H1 (cell line): ENCODE measurements at regions not wholly inside any gene's neighbourhood (a gene's known extent, or its start where the extent isn't known, plus 50 kb on each side); places are given as distances from the start of the nearest gene placed in this dataset.
A peak's percentile ranks its signal among the peaks of the same experiment; 100 is the strongest.

ENCODE experiments used
- CTCF ChIA-PET: fragments of 300-600 bp; sonication (Branson Sonifier 250); formaldehyde crosslinking; loops from one replicate; lab custom pipeline; 2021; ENCODE audit not compliant: partially characterized antibody; lab: Charles Lee
- POLR2A ChIA-PET: fragments of 300-600 bp; sonication (Branson Sonifier 250); formaldehyde crosslinking; loops from one replicate; lab custom pipeline; 2021; ENCODE audit warnings: inconsistent platforms; ENCODE audit not compliant: partially characterized antibody; lab: Charles Lee
- DNase-seq, 2 experiments: peaks; one replicate each; pipeline versions ENCODE4 v3.0.0 to v3.0.0-alpha.2; 2010 to 2022; ENCODE audit warnings: low spot score in 2 of 2, low read depth in 1 of 2, mixed read lengths in 1 of 2
- FAIRE-seq: peaks from 2 replicates; lab custom pipeline; 2011; peaks lifted over from hg19 to GRCh38; lab: Jason Lieb, UNC
- H2AFZ ChIP-seq: 2 replicates; pipeline ENCODE4 v1.8.1; 2012; ENCODE audit warnings: low read length, inconsistent platforms
- H2AK5ac ChIP-seq: 2 replicates; pipeline ENCODE4 v1.6.1; 2013; ENCODE audit warnings: low read depth, low read length
- H2BK120ac ChIP-seq: replicated peaks from 2 replicates; pipeline ENCODE3; 2013; ENCODE audit warnings: low read depth, low read length, inconsistent platforms
- H2BK12ac ChIP-seq: 2 replicates; pipeline ENCODE4 v1.6.1; 2013; ENCODE audit warnings: low read depth, low read length
- H2BK15ac ChIP-seq: 2 replicates; pipeline ENCODE4 v1.6.1; 2013; ENCODE audit warnings: low read length
- H2BK20ac ChIP-seq: 2 replicates; pipeline ENCODE4 v1.6.1; 2013; ENCODE audit warnings: low read length
- H2BK5ac ChIP-seq: 2 replicates; pipeline ENCODE4 v1.6.1; 2013; ENCODE audit warnings: low read depth, low read length
- H3K14ac ChIP-seq: 2 replicates; pipeline ENCODE4 v1.6.1; 2013; ENCODE audit warnings: inconsistent platforms; ENCODE audit not compliant: insufficient read length
- H3K18ac ChIP-seq: 2 replicates; pipeline ENCODE4 v1.6.1; 2013; ENCODE audit warnings: low read length; ENCODE audit errors: extremely low read depth
- H3K23ac ChIP-seq: 2 replicates; pipeline ENCODE4 v1.6.1; 2013; ENCODE audit warnings: inconsistent platforms; ENCODE audit not compliant: insufficient read length
- H3K23me2 ChIP-seq: 2 replicates; pipeline ENCODE4 v1.6.1; 2013; ENCODE audit warnings: low read depth, low read length
- H3K27ac ChIP-seq: 2 replicates; pipeline ENCODE4 v1.6.1; 2011; ENCODE audit warnings: low read depth, low read length, inconsistent platforms
- H3K27me3 ChIP-seq, 4 experiments: replicated peaks in 1 of 4; 1 replicate in 1 of 4; 2 replicates in 3 of 4; pipeline versions ENCODE4 v1.6.1 to v1.8.1; 2011 to 2013; ENCODE audit warnings: low read length in 3 of 4, mild to moderate bottlenecking in 3 of 4, inconsistent platforms in 2 of 4, mixed read lengths in 2 of 4, moderate library complexity in 1 of 4; ENCODE audit not compliant: control insufficient read depth in 3 of 4, insufficient read depth in 3 of 4; ENCODE audit errors: extremely low read depth in 1 of 4
- H3K36me3 ChIP-seq, 4 experiments: 2 replicates each; pipeline versions ENCODE4 v1.6.1 to v1.8.1; 2011 to 2013; ENCODE audit warnings: mild to moderate bottlenecking in 4 of 4, low read length in 3 of 4, moderate library complexity in 2 of 4, control low read depth in 1 of 4, inconsistent platforms in 1 of 4; ENCODE audit not compliant: insufficient read depth in 4 of 4, control insufficient read depth in 2 of 4
- H3K4ac ChIP-seq: replicated peaks from 2 replicates; pipeline ENCODE3; 2013; ENCODE audit warnings: low read length, low read depth, mixed read lengths, inconsistent platforms; ENCODE audit not compliant: insufficient read length
- H3K4me1 ChIP-seq, 4 experiments: replicated peaks in 1 of 4; 1 replicate in 1 of 4; 2 replicates in 3 of 4; pipeline versions ENCODE4 v1.6.1 to v1.8.1; 2011 to 2013; ENCODE audit warnings: low read length in 3 of 4, inconsistent platforms in 2 of 4, mixed read lengths in 1 of 4; ENCODE audit not compliant: insufficient read depth in 4 of 4, control insufficient read depth in 3 of 4
- H3K4me2 ChIP-seq, 2 experiments: 2 replicates each; pipeline versions ENCODE4 v1.6.1 to v1.8.1; 2011 to 2013; ENCODE audit warnings: low read depth in 2 of 2, low read length in 2 of 2, control low read depth in 1 of 2, inconsistent platforms in 1 of 2, mild to moderate bottlenecking in 1 of 2; ENCODE audit not compliant: insufficient read depth in 1 of 2
- H3K4me3 ChIP-seq, 4 experiments: fragments of 200-600, 300-600 bp in 1 of 4; sonication (generic), shearing (Covaris generic), sonication (Bioruptor Twin) in 1 of 4; 2 replicates each; pipeline versions ENCODE4 v1.5.1 to v1.8.1; 2011 to 2016; ENCODE audit warnings: low read length in 4 of 4, low read depth in 3 of 4, control low read depth in 2 of 4, inconsistent platforms in 2 of 4, mild to moderate bottlenecking in 2 of 4, mixed read lengths in 1 of 4, moderate library complexity in 1 of 4; ENCODE audit not compliant: insufficient read depth in 2 of 4; ENCODE audit errors: extremely low read depth in 1 of 4
- H3K56ac ChIP-seq: replicated peaks from 2 replicates; pipeline ENCODE3; 2013; ENCODE audit warnings: low read depth, mild to moderate bottlenecking, mixed read lengths, low read length, inconsistent platforms; ENCODE audit not compliant: insufficient read length
- H3K79me1 ChIP-seq: 2 replicates; pipeline ENCODE4 v1.6.1; 2013; ENCODE audit warnings: low read depth, low read length, control low read depth
- H3K79me2 ChIP-seq, 2 experiments: 2 replicates each; pipeline versions ENCODE4 v1.6.1 to v1.8.1; 2012 to 2013; ENCODE audit warnings: low read length in 2 of 2, mild to moderate bottlenecking in 2 of 2, inconsistent platforms in 1 of 2; ENCODE audit not compliant: insufficient read depth in 2 of 2, control insufficient read depth in 1 of 2
- H3K9ac ChIP-seq, 4 experiments: replicated peaks in 1 of 4; 1 replicate in 1 of 4; 2 replicates in 3 of 4; pipeline versions ENCODE4 v1.6.1 to v1.8.1; 2011 to 2013; ENCODE audit warnings: low read depth in 3 of 4, low read length in 3 of 4, control low read depth in 2 of 4, mild to moderate bottlenecking in 2 of 4, moderate library complexity in 2 of 4, inconsistent platforms in 1 of 4; ENCODE audit errors: extremely low read depth in 1 of 4
- H3K9me3 ChIP-seq, 2 experiments: 2 replicates each; pipeline versions ENCODE4 v1.6.1 to v1.8.1; 2012 to 2013; ENCODE audit warnings: mild to moderate bottlenecking in 2 of 2, moderate library complexity in 2 of 2, control low read depth in 1 of 2, inconsistent platforms in 1 of 2, low read depth in 1 of 2, low read length in 1 of 2, mixed read lengths in 1 of 2; ENCODE audit not compliant: insufficient read depth in 2 of 2
- H4K20me1 ChIP-seq, 2 experiments: replicated peaks in 1 of 2; 2 replicates each; pipeline versions ENCODE3 to v1.8.1; 2011 to 2013; ENCODE audit warnings: inconsistent platforms in 2 of 2, low read length in 2 of 2, mild to moderate bottlenecking in 1 of 2; ENCODE audit not compliant: insufficient read depth in 2 of 2, control insufficient read depth in 1 of 2
- H4K5ac ChIP-seq: 2 replicates; pipeline ENCODE4 v1.6.1; 2013; ENCODE audit warnings: low read length, low read depth, mixed read lengths, inconsistent platforms; ENCODE audit not compliant: insufficient read length
- H4K8ac ChIP-seq: 2 replicates; pipeline ENCODE4 v1.8.0; 2013; ENCODE audit warnings: mild to moderate bottlenecking, moderate library complexity, low read length, inconsistent platforms; ENCODE audit not compliant: insufficient read depth; ENCODE audit errors: extremely low read depth
- H4K91ac ChIP-seq: replicated peaks from 2 replicates; pipeline ENCODE3; 2013; ENCODE audit warnings: low read length, mixed read lengths, inconsistent platforms; ENCODE audit not compliant: insufficient read length
- CHD1 ChIP-seq: IDR thresholded peaks from 2 replicates; pipeline ENCODE4 v1.6.1; 2012; ENCODE audit warnings: low read depth, low read length, improper control_type of control experiment
- CTBP2 ChIP-seq: IDR thresholded peaks from 2 replicates; pipeline ENCODE4 v1.7.0; 2011; ENCODE audit warnings: borderline replicate concordance, mild to moderate bottlenecking, moderate library complexity, mixed read lengths, low read length; ENCODE audit not compliant: insufficient read depth, insufficient read length
- KDM5A ChIP-seq: fragments of 200-600 bp; IDR thresholded peaks from 2 replicates; pipeline ENCODE4 v1.7.1; 2012; ENCODE audit warnings: mild to moderate bottlenecking, low read length, inconsistent platforms, mixed read lengths
- TAF1 ChIP-seq: IDR thresholded peaks from 2 replicates; pipeline ENCODE4 v1.6.1; 2011; ENCODE audit warnings: mild to moderate bottlenecking, low read depth, low read length
- WGBS, 2 experiments: shearing (Covaris generic) in 1 of 2; methylation state at CpG; one replicate each; pipeline versions ENCODE4 v1.1.6 to v1.1.7; 2013 to 2015; ENCODE audit warnings: low lambda C conversion rate in 2 of 2, mixed read lengths in 2 of 2, inconsistent platforms in 1 of 2, low coverage in 1 of 2, missing lambda C conversion rate in 1 of 2; ENCODE audit not compliant: insufficient replicate concordance in 2 of 2, insufficient coverage in 1 of 2, insufficient read length in 1 of 2; ENCODE audit errors: extremely low coverage in 1 of 2, missing lambda C conversion rate in 1 of 2; 5-methylcytosine and 5-hydroxymethylcytosine counted together
- TF ChIP-seq, protein P1 (sequence below): IDR thresholded peaks from 2 replicates; pipeline ENCODE4 v1.6.1; 2012; ENCODE audit warnings: inconsistent platforms
- TF ChIP-seq, protein P2 (sequence below), 3 experiments: IDR thresholded peaks; 1 replicate in 2 of 3; 2 replicates in 1 of 3; pipeline versions ENCODE4 v1.5.1 to v1.6.1; 2011; ENCODE audit warnings: low read length in 3 of 3, mild to moderate bottlenecking in 3 of 3, inconsistent platforms in 2 of 3, low read depth in 1 of 3, moderate library complexity in 1 of 3; ENCODE audit not compliant: insufficient read depth in 1 of 3; ENCODE audit errors: control extremely low read depth in 1 of 3

DNA sequence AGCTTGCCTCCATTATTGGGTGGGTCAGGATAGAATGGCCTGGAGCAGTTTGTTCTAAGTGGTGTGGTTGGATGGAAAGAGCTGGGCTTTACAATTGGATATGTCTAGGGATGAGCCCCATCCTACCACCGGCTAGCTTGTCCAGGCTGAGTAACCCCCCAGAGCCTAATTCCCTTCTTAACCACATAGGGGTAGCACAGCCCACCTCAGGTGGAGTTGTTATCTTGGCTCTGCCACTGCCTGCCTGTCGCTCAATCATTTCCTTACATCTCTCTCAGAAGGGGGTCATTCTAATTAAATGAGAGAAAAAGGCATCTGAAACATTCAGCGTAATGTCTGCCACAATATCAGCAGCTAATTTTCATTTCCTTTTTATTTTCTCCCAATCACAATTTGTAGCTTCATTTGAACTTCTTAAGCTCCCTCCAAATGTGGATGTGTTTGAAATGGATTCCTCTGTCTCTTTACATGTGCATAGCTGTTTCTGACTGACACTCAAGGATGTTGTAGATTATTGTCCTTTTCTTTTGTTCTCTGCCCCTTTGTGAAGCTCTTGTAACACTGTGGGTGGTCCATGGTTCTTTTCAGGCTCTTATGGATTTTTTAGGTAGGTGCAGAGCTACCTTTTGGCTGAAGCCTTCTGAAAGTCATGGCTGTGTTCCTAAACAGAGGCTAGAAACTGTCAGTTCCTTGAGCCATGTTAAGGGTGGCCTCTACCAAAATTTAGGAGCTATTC is 383.1 kb upstream of the KLF4 start:
- H3K23me2 ChIP-seq: no peaks in the 10 kb centered on the region
- no peak overlapping the region for H3K9ac ChIP-seq
- no peaks in the 10 kb centered on the region for H3K27me3 ChIP-seq
- 0 out of 2 replicates have a peak overlapping the region, but pooled peaks have one; percentile 5 for H2BK12ac ChIP-seq
- POLR2A ChIA-PET: interaction anchor here (0.8 to 0.9 kb wide), 3 partner anchors 91 to 410 kb away, joined by 3 to 4 read pairs (median 3); no protein-coding TSS in a partner anchor
- no peak overlapping the region; a peak in 1 of 8 replicates for H3K4me3 ChIP-seq
- no peak overlapping the region for H3K14ac ChIP-seq
- no peak overlapping the region for H2AK5ac ChIP-seq
- H3K79me2 ChIP-seq: no peaks in the 10 kb centered on the region
- 16% methylated on average over 3 of the region's 3 CpGs; no CpG with 5 or more reads in 1 of the 2 experiments for whole genome bisulfite sequencing, 2 experiments
- H4K20me1 ChIP-seq: no peaks in the 10 kb centered on the region
- no peak overlapping the region for H3K56ac ChIP-seq
- CTCF ChIA-PET: interaction anchor here (0.6 to 2.5 kb wide), 16 partner anchors 9 to 479 kb away, joined by 3 to 21 read pairs (median 3); no protein-coding TSS in a partner anchor
- no peak overlapping the region for H2BK20ac ChIP-seq
- no peak overlapping the region for H4K8ac ChIP-seq
- H3K36me3 ChIP-seq: no peaks in the 10 kb centered on the region
- no peak overlapping the region for H2BK15ac ChIP-seq
- H2AFZ ChIP-seq: no peak overlapping the region
- no peak overlapping the region for H3K27ac ChIP-seq
- FAIRE-seq: peak; percentile 63
- H3K18ac ChIP-seq: no peak overlapping the region; the same call in 1 of the 2 replicates
- no peak overlapping the region for H2BK120ac ChIP-seq
- no peak overlapping the region for H3K23ac ChIP-seq
- H4K91ac ChIP-seq: no peak overlapping the region
- H3K79me1 ChIP-seq: no peaks in the 10 kb centered on the region
- no peak overlapping the region for H4K5ac ChIP-seq
- H3K4me1 ChIP-seq: peaks cover 4 to 7% (median 5%) of the 10 kb centered on the region in 4 experiments; a peak in 6 of 7 replicates
- no peak overlapping the region for H3K4ac ChIP-seq
- H2BK5ac ChIP-seq: peak overlapping the region; percentile 8; the same call in 1 of the 2 replicates
- peak; percentile 38 to 48 for DNase-seq
- H3K4me2 ChIP-seq: peak overlapping the region; percentile 25 to 51; a peak in 3 of 4 replicates
- no peaks in the 10 kb centered on the region for H3K9me3 ChIP-seq
- TF ChIP-seq, protein P1, sequence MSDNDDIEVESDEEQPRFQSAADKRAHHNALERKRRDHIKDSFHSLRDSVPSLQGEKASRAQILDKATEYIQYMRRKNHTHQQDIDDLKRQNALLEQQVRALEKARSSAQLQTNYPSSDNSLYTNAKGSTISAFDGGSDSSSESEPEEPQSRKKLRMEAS: no peak
- TF ChIP-seq TAF1: no peak
- no peak for TF ChIP-seq KDM5A
- no peak for TF ChIP-seq CTBP2
- no peak for TF ChIP-seq CHD1
- TF ChIP-seq, protein P2, sequence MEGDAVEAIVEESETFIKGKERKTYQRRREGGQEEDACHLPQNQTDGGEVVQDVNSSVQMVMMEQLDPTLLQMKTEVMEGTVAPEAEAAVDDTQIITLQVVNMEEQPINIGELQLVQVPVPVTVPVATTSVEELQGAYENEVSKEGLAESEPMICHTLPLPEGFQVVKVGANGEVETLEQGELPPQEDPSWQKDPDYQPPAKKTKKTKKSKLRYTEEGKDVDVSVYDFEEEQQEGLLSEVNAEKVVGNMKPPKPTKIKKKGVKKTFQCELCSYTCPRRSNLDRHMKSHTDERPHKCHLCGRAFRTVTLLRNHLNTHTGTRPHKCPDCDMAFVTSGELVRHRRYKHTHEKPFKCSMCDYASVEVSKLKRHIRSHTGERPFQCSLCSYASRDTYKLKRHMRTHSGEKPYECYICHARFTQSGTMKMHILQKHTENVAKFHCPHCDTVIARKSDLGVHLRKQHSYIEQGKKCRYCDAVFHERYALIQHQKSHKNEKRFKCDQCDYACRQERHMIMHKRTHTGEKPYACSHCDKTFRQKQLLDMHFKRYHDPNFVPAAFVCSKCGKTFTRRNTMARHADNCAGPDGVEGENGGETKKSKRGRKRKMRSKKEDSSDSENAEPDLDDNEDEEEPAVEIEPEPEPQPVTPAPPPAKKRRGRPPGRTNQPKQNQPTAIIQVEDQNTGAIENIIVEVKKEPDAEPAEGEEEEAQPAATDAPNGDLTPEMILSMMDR (IDR thresholded peaks at IDR 0.05; ENCODE audit: control extremely low read depth in 1 of 3, insufficient read depth in 1 of 3, low read depth in 1 of 3, low read length in 3 of 3): peak; percentile 37 to 56 (median 46)
